ENCODE measurements at regions not wholly inside any gene's neighbourhood (a gene's known extent, or its start where the extent isn't known, plus 50 kb on each side); places are given as distances from the start of the nearest gene placed in this dataset.

DNA sequence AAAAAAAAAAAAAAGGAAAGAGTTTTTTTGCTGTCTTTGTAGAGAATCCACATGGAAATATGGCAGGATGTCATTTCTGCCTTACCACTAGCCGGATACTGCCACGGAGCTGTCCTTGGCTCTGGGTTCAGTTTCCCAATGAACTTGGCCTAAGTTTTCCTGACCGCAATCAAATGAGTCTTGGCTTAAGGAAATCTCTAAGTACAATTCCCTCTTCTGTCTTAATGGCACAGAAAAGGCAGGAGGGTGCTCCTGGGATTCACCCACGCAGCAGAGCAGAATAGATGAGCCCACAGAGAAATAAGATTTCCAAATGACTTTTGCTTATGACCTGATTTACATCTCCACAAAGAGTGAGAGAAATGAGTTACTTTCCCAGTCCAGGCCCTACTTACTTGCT lies 284.0 kb upstream of the VLDLR start:
- TF ChIP-seq RCOR1 (IDR thresholded peaks at IDR 0.05; ENCODE audit: insufficient replicate concordance, low read length) = no peak
- no peak for TF ChIP-seq MAFK (IDR thresholded peaks at IDR 0.05; ENCODE audit: low read depth, low read length)
- TF ChIP-seq, protein P1, sequence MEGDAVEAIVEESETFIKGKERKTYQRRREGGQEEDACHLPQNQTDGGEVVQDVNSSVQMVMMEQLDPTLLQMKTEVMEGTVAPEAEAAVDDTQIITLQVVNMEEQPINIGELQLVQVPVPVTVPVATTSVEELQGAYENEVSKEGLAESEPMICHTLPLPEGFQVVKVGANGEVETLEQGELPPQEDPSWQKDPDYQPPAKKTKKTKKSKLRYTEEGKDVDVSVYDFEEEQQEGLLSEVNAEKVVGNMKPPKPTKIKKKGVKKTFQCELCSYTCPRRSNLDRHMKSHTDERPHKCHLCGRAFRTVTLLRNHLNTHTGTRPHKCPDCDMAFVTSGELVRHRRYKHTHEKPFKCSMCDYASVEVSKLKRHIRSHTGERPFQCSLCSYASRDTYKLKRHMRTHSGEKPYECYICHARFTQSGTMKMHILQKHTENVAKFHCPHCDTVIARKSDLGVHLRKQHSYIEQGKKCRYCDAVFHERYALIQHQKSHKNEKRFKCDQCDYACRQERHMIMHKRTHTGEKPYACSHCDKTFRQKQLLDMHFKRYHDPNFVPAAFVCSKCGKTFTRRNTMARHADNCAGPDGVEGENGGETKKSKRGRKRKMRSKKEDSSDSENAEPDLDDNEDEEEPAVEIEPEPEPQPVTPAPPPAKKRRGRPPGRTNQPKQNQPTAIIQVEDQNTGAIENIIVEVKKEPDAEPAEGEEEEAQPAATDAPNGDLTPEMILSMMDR (conservative IDR thresholded peaks at IDR 0.05; ENCODE audit: low read depth, low read length) = no peak

Measured in IMR-90 (cell line).